Neutrophil (primary cell): ENCODE measurements at regions not wholly inside any gene's neighbourhood (a gene's known extent, or its start where the extent isn't known, plus 50 kb on each side); places are given as distances from the start of the nearest gene placed in this dataset.

Experiments used
- H3K27ac ChIP-seq: fragments of 200-600 bp; sonication (generic); 2 replicates; pipeline ENCODE4 v1.5.1; 2016; ENCODE audit warnings: mild to moderate bottlenecking, moderate library complexity
- H3K27me3 ChIP-seq: fragments of 200-600 bp; sonication (generic); 2 replicates; pipeline ENCODE4 v1.6.0; 2016; ENCODE audit warnings: mild to moderate bottlenecking
- H3K36me3 ChIP-seq: fragments of 200-600 bp; sonication (generic); 2 replicates; pipeline ENCODE4 v1.5.1; 2017
- H3K4me1 ChIP-seq, 2 experiments: fragments of 200-600 bp in 1 of 2; sonication (generic) in 1 of 2; 1 replicate in 1 of 2; 2 replicates in 1 of 2; pipeline versions ENCODE4 v1.5.1 to v1.6.1; 2013 to 2016; ENCODE audit warnings: low read depth in 1 of 2, low read length in 1 of 2, mild to moderate bottlenecking in 1 of 2, moderate library complexity in 1 of 2; ENCODE audit not compliant: control insufficient read depth in 1 of 2, insufficient read depth in 1 of 2
- H3K4me3 ChIP-seq, 2 experiments: fragments of 200-600 bp in 1 of 2; sonication (generic) in 1 of 2; 1 replicate in 1 of 2; 2 replicates in 1 of 2; pipeline ENCODE4 v1.5.1; 2013 to 2016; ENCODE audit warnings: low read depth in 1 of 2, low read length in 1 of 2, mild to moderate bottlenecking in 1 of 2, moderate library complexity in 1 of 2
- H3K9me3 ChIP-seq: fragments of 200-600 bp; sonication (generic); 2 replicates; pipeline ENCODE4 v1.5.1; 2016
- CTCF ChIP-seq: fragments of 200-600 bp; sonication (generic); IDR thresholded peaks from 2 replicates; pipeline ENCODE4 v1.5.1; 2016; ENCODE audit warnings: antibody characterized with exemption

- Histone ChIP-seq H3K27ac (no peak overlapping the region), H3K4me3 (no peak overlapping the region), H3K36me3 (no peaks in the 10 kb centered on the region), H3K27me3 (no peaks in the 10 kb centered on the region), H3K9me3 (no peaks in the 10 kb centered on the region), H3K4me1 (no peaks in the 10 kb centered on the region)
- TF ChIP-seq CTCF = no peak
Observed at GRCh38 chr3:157671656-157672055, 168.4 kb upstream of the VEPH1 start.

GRCh38 chr3:157669416-157669815, 166.2 kb upstream of the VEPH1 start:
- TF ChIP-seq CTCF = no peak
- no peaks in the 10 kb centered on the region for H3K9me3 ChIP-seq
- no peaks in the 10 kb centered on the region for H3K27me3 ChIP-seq
- H3K36me3 ChIP-seq = no peaks in the 10 kb centered on the region
- no peaks in the 10 kb centered on the region for H3K4me1 ChIP-seq
- no peak overlapping the region for H3K27ac ChIP-seq
- no peak overlapping the region for H3K4me3 ChIP-seq

GRCh38 chr3:157667493-157667892, 164.3 kb upstream of the VEPH1 start:
- TF ChIP-seq CTCF = no peak
- H3K27me3 ChIP-seq = no peaks in the 10 kb centered on the region
- H3K27ac ChIP-seq = no peak overlapping the region
- H3K4me3 ChIP-seq = no peak overlapping the region
- no peaks in the 10 kb centered on the region for H3K9me3 ChIP-seq
- H3K4me1 ChIP-seq = no peaks in the 10 kb centered on the region
- no peaks in the 10 kb centered on the region for H3K36me3 ChIP-seq

GRCh38 chr3:157662171-157662570, 159.0 kb upstream of the VEPH1 start:
- Histone ChIP-seq H3K36me3 (no peaks in the 10 kb centered on the region), H3K4me3 (no peak overlapping the region), H3K27me3 (no peaks in the 10 kb centered on the region), H3K9me3 (no peaks in the 10 kb centered on the region), H3K4me1 (no peaks in the 10 kb centered on the region), H3K27ac (no peak overlapping the region)
- no peak for TF ChIP-seq CTCF

- H3K27ac ChIP-seq = no peak overlapping the region
- H3K9me3 ChIP-seq = no peaks in the 10 kb centered on the region
- TF ChIP-seq CTCF = no peak
- no peaks in the 10 kb centered on the region for H3K36me3 ChIP-seq
- no peaks in the 10 kb centered on the region for H3K27me3 ChIP-seq
- H3K4me3 ChIP-seq = no peak overlapping the region
- no peaks in the 10 kb centered on the region for H3K4me1 ChIP-seq
Observed at GRCh38 chr3:157660847-157661246, 157.6 kb upstream of the VEPH1 start.

GRCh38 chr3:157652366-157652765, 149.2 kb upstream of the VEPH1 start:
- Histone ChIP-seq H3K27me3 (no peaks in the 10 kb centered on the region), H3K27ac (no peak overlapping the region), H3K36me3 (no peaks in the 10 kb centered on the region), H3K4me3 (no peak overlapping the region), H3K4me1 (no peaks in the 10 kb centered on the region), H3K9me3 (no peaks in the 10 kb centered on the region)
- TF ChIP-seq CTCF = no peak
